ENCODE measurements at regions not wholly inside any gene's neighbourhood (a gene's known extent, or its start where the extent isn't known, plus 50 kb on each side); places are given as distances from the start of the nearest gene placed in this dataset.
"Not testable (repeated sequence)": the region's sequence is repeated elsewhere in the genome, so short reads cannot be mapped to it uniquely, and the experiment has no call there.

DNA sequence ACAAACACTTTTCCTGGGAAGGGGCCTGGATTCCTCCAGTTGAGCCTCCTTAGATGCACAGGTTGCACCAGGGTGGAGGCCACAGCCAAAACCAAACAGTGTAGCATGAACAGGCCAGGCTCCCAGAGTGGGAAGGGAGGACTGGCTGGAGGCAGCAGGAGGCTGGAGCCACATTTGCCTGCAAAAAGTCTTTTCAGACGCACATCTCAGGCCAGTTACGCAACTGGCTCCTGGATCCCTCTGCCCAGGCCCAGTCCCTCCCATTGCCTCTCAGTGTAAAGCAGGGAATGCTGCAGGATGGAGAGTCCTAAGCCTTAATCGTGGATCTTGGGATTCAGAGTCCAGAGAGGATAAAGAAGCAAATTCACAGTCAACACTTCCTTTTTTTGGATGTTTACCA lies 305.1 kb upstream of the PLGLB1 start:
- TF ChIP-seq, protein P1, sequence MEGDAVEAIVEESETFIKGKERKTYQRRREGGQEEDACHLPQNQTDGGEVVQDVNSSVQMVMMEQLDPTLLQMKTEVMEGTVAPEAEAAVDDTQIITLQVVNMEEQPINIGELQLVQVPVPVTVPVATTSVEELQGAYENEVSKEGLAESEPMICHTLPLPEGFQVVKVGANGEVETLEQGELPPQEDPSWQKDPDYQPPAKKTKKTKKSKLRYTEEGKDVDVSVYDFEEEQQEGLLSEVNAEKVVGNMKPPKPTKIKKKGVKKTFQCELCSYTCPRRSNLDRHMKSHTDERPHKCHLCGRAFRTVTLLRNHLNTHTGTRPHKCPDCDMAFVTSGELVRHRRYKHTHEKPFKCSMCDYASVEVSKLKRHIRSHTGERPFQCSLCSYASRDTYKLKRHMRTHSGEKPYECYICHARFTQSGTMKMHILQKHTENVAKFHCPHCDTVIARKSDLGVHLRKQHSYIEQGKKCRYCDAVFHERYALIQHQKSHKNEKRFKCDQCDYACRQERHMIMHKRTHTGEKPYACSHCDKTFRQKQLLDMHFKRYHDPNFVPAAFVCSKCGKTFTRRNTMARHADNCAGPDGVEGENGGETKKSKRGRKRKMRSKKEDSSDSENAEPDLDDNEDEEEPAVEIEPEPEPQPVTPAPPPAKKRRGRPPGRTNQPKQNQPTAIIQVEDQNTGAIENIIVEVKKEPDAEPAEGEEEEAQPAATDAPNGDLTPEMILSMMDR (IDR thresholded peaks at IDR 0.05), result not testable (repeated sequence)
- not testable (repeated sequence) for TF ChIP-seq POLR2AphosphoS5 (IDR thresholded peaks at IDR 0.05)

All from esophagus muscularis mucosa (tissue), 3 donors.